ENCODE measurements at regions not wholly inside any gene's neighbourhood (a gene's known extent, or its start where the extent isn't known, plus 50 kb on each side); places are given as distances from the start of the nearest gene placed in this dataset.

DNA sequence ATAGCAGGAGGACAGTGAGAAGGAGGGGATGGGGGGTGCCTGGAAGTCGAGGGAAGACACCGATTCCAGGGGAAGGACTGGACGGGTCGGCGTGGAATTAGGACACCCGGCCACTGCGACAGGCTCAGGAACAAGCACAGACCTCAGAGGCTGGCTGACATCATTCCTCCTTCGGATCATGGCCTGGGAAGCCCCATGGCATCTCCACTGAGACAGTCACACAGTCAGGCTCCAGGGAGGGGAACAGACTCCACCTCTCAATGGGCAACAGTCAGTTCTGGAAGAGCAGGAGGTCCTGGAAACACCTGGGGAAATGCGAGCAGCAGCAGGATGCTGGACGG lies 67.9 kb upstream of the FBRSL1 start:
- no peaks in the 10 kb centered on the region for H3K4me1 ChIP-seq (ENCODE audit: insufficient read depth, poor library complexity, severe bottlenecking)
- no peak overlapping the region for H3K4me3 ChIP-seq (ENCODE audit: severe bottlenecking)
- no peak overlapping the region for H3K27ac ChIP-seq (ENCODE audit: poor library complexity, severe bottlenecking)
- H3K36me3 ChIP-seq (ENCODE audit: low read depth): no peaks in the 10 kb centered on the region
- TF ChIP-seq, protein P1, sequence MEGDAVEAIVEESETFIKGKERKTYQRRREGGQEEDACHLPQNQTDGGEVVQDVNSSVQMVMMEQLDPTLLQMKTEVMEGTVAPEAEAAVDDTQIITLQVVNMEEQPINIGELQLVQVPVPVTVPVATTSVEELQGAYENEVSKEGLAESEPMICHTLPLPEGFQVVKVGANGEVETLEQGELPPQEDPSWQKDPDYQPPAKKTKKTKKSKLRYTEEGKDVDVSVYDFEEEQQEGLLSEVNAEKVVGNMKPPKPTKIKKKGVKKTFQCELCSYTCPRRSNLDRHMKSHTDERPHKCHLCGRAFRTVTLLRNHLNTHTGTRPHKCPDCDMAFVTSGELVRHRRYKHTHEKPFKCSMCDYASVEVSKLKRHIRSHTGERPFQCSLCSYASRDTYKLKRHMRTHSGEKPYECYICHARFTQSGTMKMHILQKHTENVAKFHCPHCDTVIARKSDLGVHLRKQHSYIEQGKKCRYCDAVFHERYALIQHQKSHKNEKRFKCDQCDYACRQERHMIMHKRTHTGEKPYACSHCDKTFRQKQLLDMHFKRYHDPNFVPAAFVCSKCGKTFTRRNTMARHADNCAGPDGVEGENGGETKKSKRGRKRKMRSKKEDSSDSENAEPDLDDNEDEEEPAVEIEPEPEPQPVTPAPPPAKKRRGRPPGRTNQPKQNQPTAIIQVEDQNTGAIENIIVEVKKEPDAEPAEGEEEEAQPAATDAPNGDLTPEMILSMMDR (IDR thresholded peaks at IDR 0.05; ENCODE audit: poor library complexity, severe bottlenecking): no peak
- ATAC-seq (ENCODE audit: low read depth): no peak; the same call in 2 of the 3 replicates
- H3K27me3 ChIP-seq (ENCODE audit: insufficient read depth, poor library complexity, severe bottlenecking): peaks cover 7% of the 10 kb centered on the region
- no peaks in the 10 kb centered on the region for H3K9me3 ChIP-seq (ENCODE audit: severe bottlenecking)
- no peak for DNase-seq (ENCODE audit: low spot score)

DNA sequence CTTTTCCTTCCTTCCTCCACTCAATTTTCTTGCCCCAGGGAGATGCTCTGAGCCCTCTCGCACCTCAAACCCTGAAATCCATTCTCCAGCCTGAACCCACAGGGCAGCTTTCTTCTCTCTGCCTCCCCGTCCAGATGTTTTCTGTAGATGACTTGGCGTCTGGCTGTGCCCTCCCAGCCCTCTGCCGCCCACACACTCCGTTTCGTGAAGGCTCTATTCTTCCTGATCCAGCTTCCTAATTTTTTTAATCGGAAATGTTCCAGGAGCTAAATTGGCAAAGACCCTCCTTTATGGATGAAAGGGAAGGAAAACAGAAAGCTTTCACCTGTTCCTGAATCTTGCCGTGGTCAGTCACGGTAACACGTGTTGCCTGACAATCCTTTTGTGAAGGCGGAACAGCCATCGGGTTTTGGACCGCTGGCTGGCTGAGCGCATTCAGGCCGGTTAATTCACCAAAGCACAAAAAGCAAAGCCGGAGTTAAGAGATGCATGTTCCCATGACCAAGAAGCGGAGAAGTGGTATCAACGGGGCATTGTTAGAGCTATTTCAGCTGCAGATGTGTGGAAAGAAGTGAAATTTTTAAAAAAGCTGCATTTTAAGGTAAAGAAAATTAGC lies 70.2 kb upstream of the FBRSL1 start:
- TF ChIP-seq, protein P1 (IDR thresholded peaks at IDR 0.05; ENCODE audit: poor library complexity, severe bottlenecking): no peak
- Histone ChIP-seq H3K27me3 (ENCODE audit: insufficient read depth, poor library complexity, severe bottlenecking) (peaks cover 7% of the 10 kb centered on the region), H3K9me3 (ENCODE audit: severe bottlenecking) (no peaks in the 10 kb centered on the region), H3K4me3 (ENCODE audit: severe bottlenecking) (no peak overlapping the region), H3K36me3 (ENCODE audit: low read depth) (no peaks in the 10 kb centered on the region), H3K27ac (ENCODE audit: poor library complexity, severe bottlenecking) (no peak overlapping the region), H3K4me1 (ENCODE audit: insufficient read depth, poor library complexity, severe bottlenecking) (no peaks in the 10 kb centered on the region)
- DNase-seq (ENCODE audit: low spot score) (no peak), ATAC-seq (ENCODE audit: low read depth) (no peak)

DNA sequence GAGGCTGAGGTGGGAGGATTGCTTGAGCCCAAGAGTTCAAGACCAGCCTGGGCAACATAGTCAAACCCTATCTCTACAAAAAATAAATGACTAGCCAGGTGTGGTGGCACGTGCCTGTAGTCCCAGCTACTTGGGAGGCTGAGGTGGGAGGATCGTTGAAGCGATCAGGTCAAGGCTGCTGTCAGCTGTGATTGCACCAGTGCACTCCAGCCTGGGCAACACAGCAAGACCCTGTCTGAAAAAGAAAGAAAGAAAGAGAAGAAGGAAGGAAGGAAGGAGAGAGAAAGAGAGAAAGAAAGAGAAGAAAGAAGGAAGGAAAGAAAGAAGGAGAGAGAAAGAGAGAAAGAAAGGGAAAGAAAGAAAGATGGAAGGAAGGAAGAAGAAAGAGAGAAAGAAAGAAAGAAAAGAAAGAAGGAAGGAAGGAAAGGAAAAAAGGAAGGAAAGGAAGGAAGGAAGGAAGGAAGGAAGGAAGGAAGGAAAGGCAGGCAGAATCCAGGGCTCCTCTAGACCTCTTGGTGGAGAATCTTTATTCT lies 71.5 kb upstream of the FBRSL1 start:
- Histone ChIP-seq H3K27me3 (ENCODE audit: insufficient read depth, poor library complexity, severe bottlenecking) (peaks cover 7% of the 10 kb centered on the region), H3K9me3 (ENCODE audit: severe bottlenecking) (no peaks in the 10 kb centered on the region), H3K4me1 (ENCODE audit: insufficient read depth, poor library complexity, severe bottlenecking) (no peaks in the 10 kb centered on the region), H3K36me3 (ENCODE audit: low read depth) (no peaks in the 10 kb centered on the region), H3K27ac (ENCODE audit: poor library complexity, severe bottlenecking) (no peak overlapping the region), H3K4me3 (ENCODE audit: severe bottlenecking) (no peak overlapping the region)
- DNase-seq (ENCODE audit: low spot score) (no peak), ATAC-seq (ENCODE audit: low read depth) (no peak)
- TF ChIP-seq, protein P1 (IDR thresholded peaks at IDR 0.05; ENCODE audit: poor library complexity, severe bottlenecking): no peak

DNA sequence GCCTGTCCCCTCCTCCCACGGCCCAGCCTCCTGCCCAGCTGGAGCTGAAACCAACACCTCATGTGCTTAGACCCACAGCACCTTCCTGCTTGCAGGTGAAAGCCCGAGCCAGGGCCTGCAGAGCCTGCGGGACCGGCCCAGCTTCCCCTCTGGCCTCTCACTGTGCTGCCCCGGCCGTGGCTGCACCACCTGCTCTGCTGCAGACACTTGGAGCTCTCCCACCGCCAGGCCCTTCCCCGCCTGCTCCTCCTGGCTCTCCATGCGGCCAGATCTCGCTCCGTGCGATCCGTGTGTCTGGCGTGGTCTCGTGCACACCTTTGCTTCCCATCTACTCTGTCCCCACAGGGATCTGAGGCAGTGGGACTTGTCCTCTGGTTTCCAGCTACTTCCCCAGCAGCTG lies 72.2 kb upstream of the FBRSL1 start:
- ATAC-seq (ENCODE audit: low read depth) (no peak), DNase-seq (ENCODE audit: low spot score) (no peak)
- Histone ChIP-seq H3K27ac (ENCODE audit: poor library complexity, severe bottlenecking) (no peak overlapping the region), H3K9me3 (ENCODE audit: severe bottlenecking) (no peaks in the 10 kb centered on the region), H3K4me1 (ENCODE audit: insufficient read depth, poor library complexity, severe bottlenecking) (no peaks in the 10 kb centered on the region), H3K4me3 (ENCODE audit: severe bottlenecking) (no peak overlapping the region), H3K27me3 (ENCODE audit: insufficient read depth, poor library complexity, severe bottlenecking) (peaks cover 7% of the 10 kb centered on the region), H3K36me3 (ENCODE audit: low read depth) (no peaks in the 10 kb centered on the region)
- TF ChIP-seq, protein P1 (IDR thresholded peaks at IDR 0.05; ENCODE audit: poor library complexity, severe bottlenecking): no peak

DNA sequence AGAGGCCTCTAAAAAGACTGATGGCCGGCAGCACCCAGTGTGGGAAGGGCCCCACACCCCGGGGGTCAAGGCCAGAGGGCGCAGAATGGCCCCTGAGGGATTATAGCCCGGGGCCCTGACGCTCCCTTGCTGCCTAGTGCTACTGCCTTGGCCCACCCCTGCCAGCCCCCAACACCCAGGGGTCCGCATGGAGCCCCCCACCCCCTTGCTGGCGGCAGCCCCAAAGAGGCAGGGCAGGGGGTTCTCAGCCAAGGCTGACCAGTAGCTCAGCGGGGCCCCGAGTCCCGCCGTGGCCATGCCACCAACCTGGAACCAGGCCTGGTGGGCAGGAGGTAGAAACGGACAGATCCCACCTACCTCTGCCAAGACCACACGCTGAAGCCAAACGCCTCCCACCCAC lies 73.1 kb upstream of the FBRSL1 start:
- Histone ChIP-seq H3K27me3 (ENCODE audit: insufficient read depth, poor library complexity, severe bottlenecking) (peaks cover 7% of the 10 kb centered on the region), H3K4me3 (ENCODE audit: severe bottlenecking) (no peak overlapping the region), H3K27ac (ENCODE audit: poor library complexity, severe bottlenecking) (no peak overlapping the region), H3K36me3 (ENCODE audit: low read depth) (no peaks in the 10 kb centered on the region), H3K4me1 (ENCODE audit: insufficient read depth, poor library complexity, severe bottlenecking) (no peaks in the 10 kb centered on the region), H3K9me3 (ENCODE audit: severe bottlenecking) (no peaks in the 10 kb centered on the region)
- TF ChIP-seq, protein P1 (IDR thresholded peaks at IDR 0.05; ENCODE audit: poor library complexity, severe bottlenecking): no peak
- DNase-seq (ENCODE audit: low spot score) (no peak), ATAC-seq (ENCODE audit: low read depth) (no peak)

Data from RWPE2 (cell line).